ENCODE measurements at regions not wholly inside any gene's neighbourhood (a gene's known extent, or its start where the extent isn't known, plus 50 kb on each side); places are given as distances from the start of the nearest gene placed in this dataset.
"Not testable (repeated sequence)": the region's sequence is repeated elsewhere in the genome, so short reads cannot be mapped to it uniquely, and the experiment has no call there.

DNA sequence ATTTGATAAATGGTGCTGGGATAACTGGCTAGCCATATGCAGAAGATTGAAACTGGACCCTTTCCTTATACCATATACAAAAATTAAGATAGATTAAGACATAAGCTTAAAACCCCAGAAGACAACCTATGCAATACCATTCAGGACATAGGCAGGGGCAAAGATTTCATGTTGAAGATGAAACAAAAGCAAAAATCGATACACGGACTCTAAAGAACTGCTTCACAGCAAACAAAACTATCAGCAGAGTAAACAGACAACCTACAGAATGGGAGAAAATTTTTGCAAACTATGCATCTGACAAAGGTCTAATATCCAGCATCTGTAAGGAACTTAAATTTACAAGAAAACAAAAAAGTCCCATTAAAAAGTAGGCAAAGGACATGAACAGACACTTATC lies 255.9 kb downstream of the TINAG start:
- not testable (repeated sequence) for DNase-seq

- DNase-seq: no peak
Observed at GRCh38 chr6:54574671-54575070, 266.4 kb downstream of the TINAG start.

GRCh38 chr6:54578261-54578660 lies 268.3 kb upstream of the FAM83B start:
- no peak for DNase-seq

- DNase-seq: no peak
Observed at GRCh38 chr6:54579011-54579410, 267.6 kb upstream of the FAM83B start.

- no peak for DNase-seq
Observed at GRCh38 chr6:54586251-54586650, 260.3 kb upstream of the FAM83B start.

DNA sequence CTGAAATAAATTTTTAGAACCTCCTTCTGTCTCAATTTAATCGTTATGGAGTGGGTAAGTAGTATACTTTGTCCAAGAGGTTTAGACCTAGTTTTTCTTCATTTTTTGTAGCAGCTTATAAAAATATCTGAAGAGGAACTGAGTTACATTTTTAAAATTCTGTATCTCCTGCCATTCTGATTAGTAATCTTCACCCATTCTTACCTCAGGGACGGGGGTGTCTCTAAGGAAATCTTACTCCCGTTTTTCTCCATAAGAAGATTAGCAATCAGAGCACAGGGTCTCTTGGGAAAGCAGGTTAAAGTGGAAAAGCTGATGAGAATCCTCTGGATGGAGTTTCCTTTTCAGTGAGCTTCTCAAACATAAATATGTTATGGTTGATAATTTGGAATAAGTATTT lies 259.3 kb upstream of the FAM83B start:
- DNase-seq: no peak

DNA sequence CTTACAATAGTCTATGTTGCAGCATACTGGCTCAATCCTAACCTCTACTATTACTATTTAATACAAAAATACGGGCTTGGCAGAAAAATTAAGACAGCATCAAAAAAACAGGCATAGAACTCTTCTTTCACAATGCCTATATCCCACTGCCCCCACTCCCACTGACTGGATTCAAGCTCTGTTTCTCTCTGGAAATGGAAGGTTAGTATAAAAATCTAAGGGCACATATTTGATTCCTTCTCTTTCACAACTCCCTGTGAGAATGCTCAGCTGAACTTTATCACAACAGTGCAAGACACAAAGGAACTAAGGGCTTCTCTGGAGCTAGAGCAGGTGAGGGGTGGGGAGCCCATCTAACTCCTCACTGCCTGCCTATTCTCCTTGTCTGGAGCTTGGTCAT lies 258.4 kb upstream of the FAM83B start:
- no peak for DNase-seq

DNA sequence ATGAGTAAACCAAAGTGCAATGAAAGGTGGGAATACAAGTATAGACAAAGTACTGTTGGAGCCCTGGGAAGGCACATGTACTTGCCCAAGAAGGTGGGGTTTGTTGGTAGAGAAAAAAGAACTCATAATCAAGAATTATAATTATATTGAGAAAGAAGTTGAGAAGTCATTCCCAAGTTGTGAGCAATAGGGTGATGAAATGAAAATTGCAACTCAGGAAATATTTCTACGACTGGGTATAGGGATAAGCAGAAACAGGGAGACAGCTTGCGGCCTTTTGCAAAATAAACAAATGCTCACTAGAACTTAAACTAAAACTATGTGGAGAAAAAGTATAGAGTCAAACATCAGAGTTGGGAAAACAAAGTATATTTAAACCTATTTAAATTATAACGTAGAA lies 250.7 kb upstream of the FAM83B start:
- DNase-seq: no peak

DNA sequence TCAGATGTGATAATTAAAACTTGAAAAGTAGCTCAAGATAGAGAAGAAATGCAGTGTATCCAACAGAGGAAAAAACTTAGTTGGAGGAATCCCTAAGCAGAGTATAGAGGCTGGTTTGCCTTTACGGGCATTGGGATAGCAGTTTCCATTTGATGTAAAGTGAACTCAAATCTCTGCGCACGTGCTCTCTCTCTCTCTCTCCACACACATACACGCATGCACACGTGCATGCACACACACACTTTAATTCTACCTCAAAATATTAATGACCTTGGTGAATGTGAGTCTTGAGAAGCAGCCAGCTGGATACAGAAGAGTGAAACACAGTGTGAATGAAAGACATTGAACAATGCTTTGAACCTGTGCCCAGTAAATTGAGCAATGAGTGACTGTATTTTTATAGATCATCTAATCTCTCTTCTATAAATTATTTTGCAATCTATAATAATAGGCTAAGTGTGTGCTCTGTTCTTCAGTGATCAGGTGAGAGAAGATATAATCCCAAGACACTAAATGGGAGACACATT lies 247.7 kb upstream of the FAM83B start:
- DNase-seq: no peak

DNA sequence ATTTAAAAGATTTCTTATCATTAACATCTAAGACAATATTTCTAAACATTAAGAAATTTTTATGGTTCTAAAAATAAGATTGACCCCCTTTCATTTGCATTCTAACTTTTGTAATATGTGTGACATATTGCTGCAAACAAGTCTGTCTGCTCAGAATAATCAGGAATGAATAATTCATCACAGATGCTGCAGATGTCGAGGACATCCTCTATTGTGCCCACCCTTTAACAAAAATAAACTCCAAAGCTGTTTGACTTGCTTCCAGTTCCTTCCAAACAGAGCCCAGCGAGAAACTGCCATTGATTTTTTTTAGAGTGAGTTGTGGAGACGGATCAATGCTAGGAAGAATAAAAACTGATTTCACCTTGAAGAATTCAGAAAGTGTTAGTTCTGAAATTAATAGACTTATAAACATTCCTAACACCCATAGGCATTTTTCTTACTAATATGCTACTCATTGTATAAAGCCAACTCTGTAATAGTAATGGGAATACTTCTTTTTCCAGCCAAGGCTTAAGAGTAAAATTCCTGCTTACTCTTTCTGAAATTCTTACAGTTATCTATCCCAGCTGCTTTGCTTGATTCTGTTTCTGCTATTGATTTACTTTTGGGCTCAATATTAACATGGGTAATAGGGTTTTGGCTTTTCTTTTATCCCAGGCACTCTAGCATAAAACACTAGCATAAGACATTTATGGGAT lies 244.8 kb upstream of the FAM83B start:
- DNase-seq: no peak

GRCh38 chr6:54602591-54602990 lies 244.0 kb upstream of the FAM83B start:
- no peak for DNase-seq

DNA sequence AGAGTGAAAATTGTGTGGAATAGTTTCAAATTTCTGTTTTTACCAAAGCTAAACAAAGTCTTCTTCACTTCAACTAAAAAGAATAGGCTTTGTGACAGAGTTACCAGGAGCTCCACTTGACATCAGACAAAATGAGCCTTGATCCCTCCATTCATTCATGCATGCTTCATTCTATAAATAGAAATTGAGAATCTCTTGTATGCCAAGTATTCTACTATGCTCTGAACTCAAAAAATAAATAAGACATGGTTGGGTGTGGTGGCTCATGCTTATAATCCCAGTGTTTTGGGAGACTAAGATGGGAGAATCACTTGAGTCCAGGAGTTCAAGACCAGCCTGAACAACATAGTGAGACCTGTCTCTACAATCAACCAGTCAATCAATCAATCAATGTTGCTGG lies 236.6 kb upstream of the FAM83B start:
- DNase-seq: no peak

DNA sequence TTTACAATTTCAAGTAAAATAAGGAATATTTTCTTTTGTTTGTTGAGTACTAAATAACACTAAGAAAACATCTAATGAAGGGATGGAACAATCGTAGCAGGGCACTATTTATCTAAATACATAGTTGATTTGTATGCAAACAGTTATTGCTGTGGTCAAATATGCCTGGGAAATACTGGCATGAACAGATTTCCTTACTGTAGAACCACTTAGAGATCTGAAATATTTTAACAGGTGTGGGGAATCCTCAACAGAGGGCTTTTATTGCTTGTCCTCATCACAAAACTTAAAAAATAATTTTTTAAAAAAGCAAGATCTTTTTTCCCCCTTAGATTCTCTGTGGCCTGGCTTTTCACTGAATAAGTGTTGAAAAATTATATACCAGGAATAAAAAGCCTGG lies 233.0 kb upstream of the FAM83B start:
- no peak for DNase-seq

- no peak for DNase-seq
Observed at GRCh38 chr6:54614499-54615195, 231.9 kb upstream of the FAM83B start.

DNA sequence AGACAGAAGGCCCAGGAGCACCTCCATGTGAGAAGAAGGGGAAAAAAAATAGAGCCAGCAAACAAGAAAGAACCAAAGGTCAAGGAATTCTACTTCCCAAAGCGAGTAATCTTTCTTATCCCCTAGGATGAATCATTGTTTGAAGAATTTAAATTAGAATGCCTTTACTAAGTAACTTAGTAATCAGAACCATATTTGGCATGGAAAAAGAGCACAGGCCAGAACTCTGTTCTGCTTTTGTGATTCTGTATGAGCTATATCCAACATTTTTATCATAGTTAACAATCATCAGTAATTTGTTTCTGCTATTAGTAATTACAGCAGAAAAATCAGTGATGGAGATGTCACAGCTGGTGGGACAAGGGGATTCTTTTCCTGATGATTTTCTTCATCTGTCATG lies 228.8 kb upstream of the FAM83B start:
- DNase-seq: no peak

DNA sequence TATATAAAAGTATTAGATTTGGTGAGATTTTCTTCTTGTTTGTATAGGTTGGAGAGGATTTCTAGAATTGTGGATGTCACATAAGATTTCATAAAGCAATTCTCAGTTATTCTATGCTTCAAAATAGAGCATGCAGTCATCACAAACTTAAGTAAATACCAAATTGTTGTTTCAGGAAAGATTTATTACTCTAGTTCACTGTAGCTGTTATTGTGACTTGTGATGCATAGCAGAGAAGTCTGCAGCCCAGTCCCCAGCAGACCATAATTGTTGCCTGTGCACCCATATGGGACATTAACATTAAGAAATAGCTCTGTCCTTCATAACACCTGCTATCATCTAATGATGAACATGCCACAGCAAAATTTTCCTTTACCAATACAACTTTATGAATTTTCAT lies 228.0 kb upstream of the FAM83B start:
- DNase-seq: no peak

- DNase-seq: no peak
Observed at GRCh38 chr6:54619102-54619501, 227.5 kb upstream of the FAM83B start.

DNA sequence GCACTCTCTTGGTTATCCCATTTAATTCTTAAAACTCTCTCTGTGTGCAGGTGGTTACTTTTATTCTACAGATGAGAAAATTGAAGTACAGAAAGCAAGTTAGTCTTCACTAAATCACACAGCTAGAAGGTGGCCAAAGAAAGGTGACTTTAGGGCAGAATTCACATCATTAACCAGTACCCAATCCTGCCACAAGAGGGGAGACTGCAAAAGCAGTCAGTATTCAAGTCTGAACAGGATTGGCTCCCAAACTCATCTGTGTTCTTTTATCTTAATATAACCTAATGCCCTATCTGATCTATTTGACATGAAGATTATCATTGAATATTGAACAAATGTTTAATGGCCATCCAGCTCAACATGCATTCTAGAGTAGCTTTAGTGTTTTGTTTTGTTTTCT lies 225.3 kb upstream of the FAM83B start:
- DNase-seq: no peak

DNA sequence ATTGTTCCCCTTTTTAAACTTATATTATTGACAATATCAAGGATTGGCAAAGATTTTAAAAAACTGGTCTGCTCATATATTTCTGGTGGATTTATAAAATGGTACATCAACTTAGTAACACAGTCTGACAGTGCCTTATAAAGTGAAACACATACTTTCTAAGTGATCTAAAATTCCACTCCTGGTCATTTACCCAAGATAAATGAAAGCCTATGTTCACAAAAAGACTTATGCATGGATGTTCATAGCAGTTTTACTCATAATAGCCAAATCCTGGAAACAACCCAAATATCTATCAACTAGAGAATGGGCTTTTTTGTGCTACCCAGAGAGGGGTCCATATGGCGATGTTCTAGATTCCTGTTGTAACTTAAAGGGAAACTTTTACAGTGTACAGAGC lies 222.4 kb upstream of the FAM83B start:
- no peak for DNase-seq

DNA sequence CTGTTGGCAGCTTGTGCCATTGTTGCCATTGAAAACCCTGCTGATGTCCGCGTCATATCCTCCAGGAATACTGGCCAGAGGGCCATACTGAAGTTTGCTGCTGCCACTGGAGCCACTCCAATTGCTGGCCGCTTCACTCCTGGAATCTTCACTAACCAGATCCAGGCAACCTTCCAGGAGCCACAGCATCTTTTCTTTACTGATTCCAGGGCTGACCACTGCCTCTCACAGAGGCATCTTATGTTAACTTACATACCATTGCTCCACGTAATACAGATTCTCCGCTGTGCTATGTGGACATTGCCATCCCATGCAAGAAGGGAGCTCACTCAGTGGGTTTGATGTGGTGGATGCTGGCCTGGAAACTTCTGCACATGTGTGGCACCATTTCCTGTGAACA lies 221.8 kb upstream of the FAM83B start:
- no peak for DNase-seq

- DNase-seq: no peak
Observed at GRCh38 chr6:54629131-54629530, 217.4 kb upstream of the FAM83B start.

- no peak for DNase-seq
Observed at GRCh38 chr6:54632984-54633565, 213.5 kb upstream of the FAM83B start.

GRCh38 chr6:54633601-54634000 lies 213.0 kb upstream of the FAM83B start:
- DNase-seq: no peak

DNA sequence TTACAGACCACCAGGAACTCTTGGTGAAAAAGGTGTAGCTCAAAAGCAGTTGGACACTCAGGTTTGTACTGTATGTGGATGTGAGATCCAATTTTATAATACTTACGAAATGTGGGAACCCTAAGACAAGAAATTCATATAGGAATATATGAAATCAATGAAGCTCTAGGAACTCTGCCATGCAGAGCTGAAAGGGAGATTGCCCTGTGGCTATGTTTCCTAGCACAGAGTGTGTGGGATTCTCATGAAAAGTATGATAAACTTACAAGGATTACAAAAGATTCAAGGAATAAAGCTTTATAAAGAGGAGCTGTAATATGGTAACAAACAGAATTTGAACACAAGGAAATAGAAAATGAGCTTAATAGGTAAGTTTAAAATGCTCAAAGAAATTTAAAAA lies 205.7 kb upstream of the FAM83B start:
- no peak for DNase-seq

All from T-helper 1 cell (primary cell).